CD4-positive, alpha-beta T cell treated with Interferon alpha-2 for 1 hour (primary cell): ENCODE measurements at regions not wholly inside any gene's neighbourhood (a gene's known extent, or its start where the extent isn't known, plus 50 kb on each side); places are given as distances from the start of the nearest gene placed in this dataset.
"Not testable (repeated sequence)": the region's sequence is repeated elsewhere in the genome, so short reads cannot be mapped to it uniquely, and the experiment has no call there.

Source experiments
- DNase-seq, 2 donors: peaks; one replicate each; pipeline ENCODE4 v3.0.0-alpha.2; 2020 to 2022

GRCh38 chr13:22929381-22930126 lies 251.2 kb upstream of the SGCG start:
- no peak for DNase-seq

- DNase-seq: no peak
These were observed 249.2 kb upstream of the SGCG start for GRCh38 chr13:22931576-22931975.

- not testable (repeated sequence) for DNase-seq
These were observed 248.0 kb upstream of the SGCG start for GRCh38 chr13:22932632-22933412.

GRCh38 chr13:22933571-22934181 lies 247.1 kb upstream of the SGCG start:
- no peak for DNase-seq

- no peak for DNase-seq
These were observed 245.8 kb upstream of the SGCG start for GRCh38 chr13:22934744-22935523.

DNA sequence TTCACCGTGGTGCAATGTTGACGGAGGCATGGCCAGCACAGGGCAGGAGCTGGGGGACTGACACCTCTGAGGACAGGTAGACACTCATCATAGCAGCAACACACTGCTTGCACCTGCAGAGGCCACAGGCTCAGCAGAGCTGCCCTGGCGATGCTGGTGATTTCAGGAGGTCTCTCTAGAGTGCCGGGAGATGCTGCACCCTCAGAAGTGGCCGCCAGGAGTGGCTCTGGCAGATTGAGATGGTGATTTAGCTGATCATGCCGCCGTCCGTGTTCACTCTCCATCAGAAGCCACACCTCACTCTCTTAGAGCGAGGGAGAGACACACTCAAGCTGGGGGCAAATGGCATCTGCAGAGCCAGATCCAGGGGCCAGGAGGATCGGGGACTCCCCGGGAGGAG lies 244.6 kb upstream of the SGCG start:
- DNase-seq: no peak

DNA sequence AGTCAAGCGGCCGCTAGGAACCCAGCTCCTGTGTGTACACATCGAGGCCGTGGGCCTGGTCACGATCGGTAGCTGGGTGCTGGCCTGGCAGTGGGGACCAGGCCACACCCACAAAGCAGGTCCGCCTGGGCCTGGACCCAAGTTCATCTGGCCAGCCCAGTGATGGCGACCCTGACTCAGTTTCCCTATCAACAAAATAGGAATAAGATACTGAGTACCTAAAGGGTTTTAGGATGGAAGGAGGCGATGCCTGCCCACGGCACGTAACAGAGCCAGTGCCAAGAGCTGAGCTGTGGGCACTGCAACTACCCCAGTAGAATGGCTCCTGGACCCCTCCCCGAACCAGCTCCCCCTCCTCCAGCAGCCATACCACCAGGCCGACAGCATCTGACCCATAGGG lies 243.5 kb upstream of the SGCG start:
- DNase-seq: no peak

- DNase-seq: no peak
These were observed 242.8 kb upstream of the SGCG start for GRCh38 chr13:22937953-22938352.

DNA sequence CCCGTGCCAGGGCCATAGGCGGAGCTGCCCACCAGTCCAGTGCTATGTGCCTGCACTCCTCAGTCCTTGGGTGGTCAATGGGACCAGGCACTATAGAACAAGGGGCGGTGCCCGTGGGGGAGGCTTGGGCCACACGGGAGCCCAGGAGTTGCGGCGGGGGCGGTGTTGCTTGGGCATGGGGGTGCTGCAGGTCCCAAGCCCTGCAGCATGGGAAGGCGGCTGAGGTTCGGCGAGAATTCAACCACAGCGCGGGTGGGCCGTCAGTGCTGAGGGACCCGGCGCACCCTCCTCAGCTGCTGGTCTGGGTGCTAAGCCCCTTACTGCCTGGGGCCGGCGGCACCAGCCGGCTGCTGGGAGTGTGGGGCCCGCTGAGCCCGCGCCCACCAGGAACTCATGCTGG lies 242.2 kb upstream of the SGCG start:
- DNase-seq: no peak

DNA sequence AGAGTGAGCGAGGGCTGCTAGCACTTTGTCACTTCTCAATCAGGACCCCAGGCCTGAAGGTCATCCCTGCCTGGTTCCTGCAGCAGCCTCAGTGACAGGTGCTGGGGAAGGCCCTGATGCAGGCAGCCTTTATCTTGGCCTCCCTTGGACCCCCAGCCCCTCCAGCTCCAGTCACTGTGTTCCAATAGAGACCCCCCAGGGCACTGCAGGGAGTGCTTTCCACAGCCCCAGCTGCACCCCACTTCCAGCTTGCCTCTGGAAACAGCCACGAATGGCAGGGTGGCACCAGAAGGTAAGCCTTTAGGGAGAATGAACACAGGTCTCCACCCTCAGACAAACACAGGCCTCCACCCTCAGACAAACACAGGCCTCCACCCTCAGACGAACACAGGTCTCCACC lies 241.6 kb upstream of the SGCG start:
- DNase-seq: no peak

- no peak for DNase-seq
These were observed 240.6 kb upstream of the SGCG start for GRCh38 chr13:22940090-22940710.

DNA sequence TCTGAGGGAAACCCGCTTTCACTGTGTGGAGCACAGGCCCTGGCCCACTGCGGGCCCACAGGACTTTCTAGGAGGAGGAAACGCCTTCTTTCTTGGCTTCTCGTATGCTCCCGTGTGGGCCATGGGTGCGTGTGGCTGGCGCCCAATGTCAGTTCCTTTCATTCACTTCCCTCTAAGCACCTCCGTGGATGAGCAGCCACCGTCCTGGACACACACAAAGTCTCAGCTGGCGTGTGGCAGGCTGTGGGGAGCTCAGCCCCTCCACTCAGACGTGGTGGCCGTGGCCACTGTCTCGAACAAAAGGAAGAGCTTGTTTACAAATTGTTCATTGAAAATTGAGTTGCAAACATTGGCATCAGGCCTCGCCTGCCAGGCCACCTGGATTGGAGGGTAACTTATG lies 240.0 kb upstream of the SGCG start:
- no peak for DNase-seq

DNA sequence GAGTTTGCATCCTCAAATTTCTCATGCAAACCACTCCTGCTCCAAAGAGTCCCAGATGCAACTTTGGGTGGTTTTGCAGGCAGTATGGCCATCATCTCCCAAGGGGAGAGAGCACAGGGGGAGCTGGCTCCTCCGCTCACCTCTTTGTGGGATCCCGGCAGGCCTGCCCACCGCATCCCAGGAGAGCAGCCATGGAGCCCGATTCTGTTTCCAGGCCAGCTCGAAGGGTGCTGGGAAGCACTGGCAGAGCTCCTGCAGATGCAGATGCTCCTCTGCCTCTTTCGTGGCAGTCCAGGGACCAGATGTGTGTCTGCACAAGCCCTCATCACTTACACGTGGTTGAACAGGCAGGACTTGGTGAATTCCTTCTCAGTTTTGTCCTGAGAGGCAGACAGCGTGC lies 239.3 kb upstream of the SGCG start:
- not testable (repeated sequence) for DNase-seq

- not testable (repeated sequence) for DNase-seq
These were observed 237.9 kb upstream of the SGCG start for GRCh38 chr13:22942831-22943230.

DNA sequence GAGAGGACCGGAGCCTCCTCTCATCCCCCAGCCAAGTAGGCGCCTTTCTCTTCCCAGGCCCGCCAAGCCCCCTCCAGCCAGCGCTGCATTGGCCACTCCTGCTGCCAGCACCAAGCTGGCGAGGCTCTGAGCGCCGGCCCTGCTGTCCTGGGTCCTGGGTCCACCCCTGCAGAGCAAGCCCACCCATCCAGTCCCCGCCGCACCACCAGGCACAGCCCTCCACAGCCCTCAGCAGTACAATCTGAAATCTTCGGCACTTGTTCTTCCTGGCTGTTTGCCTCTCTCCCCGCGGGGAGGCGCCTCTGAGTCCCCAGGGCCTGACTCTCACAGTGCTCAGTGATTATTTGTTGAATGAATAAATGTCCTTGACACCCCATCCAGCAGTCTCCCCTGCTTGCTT lies 236.4 kb upstream of the SGCG start:
- DNase-seq: no peak

- no peak for DNase-seq
These were observed 235.2 kb upstream of the SGCG start for GRCh38 chr13:22945321-22946226.

DNA sequence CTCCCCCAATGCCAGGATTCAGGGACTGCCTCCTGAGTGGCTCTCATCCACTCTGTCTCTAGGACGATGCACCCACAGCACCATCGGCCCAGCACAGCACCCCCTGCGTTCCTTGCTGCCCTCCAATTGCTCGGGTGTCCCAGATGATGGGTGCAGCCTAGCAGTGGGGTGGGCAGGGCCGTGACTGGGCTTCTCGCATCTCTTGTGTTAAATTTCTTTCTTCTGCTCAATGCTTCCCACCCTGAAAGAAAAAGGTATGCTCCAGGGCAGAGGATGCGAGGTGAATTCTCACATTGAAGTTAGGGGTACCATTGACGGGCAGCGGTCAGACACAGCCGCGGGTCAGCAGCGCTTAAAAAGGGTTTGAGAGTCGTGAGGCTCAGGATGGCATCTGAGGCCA lies 232.4 kb upstream of the SGCG start:
- DNase-seq: no peak

GRCh38 chr13:22952018-22952417 lies 228.8 kb upstream of the SGCG start:
- not testable (repeated sequence) for DNase-seq

GRCh38 chr13:22955147-22955546 lies 225.6 kb upstream of the SGCG start:
- not testable (repeated sequence) for DNase-seq

- DNase-seq: not testable (repeated sequence)
These were observed 224.2 kb upstream of the SGCG start for GRCh38 chr13:22956456-22957115.

GRCh38 chr13:22959859-22960258 lies 220.9 kb upstream of the SGCG start:
- DNase-seq: not testable (repeated sequence)
